HG03439 (cell line): ENCODE measurements at regions not wholly inside any gene's neighbourhood (a gene's known extent, or its start where the extent isn't known, plus 50 kb on each side); places are given as distances from the start of the nearest gene placed in this dataset.

Experiments used
- ATAC-seq: cut with Tn5 transposase; IDR thresholded peaks from one replicate; pipeline ENCODE4 v1.9.1; 2021; ENCODE audit warnings: mild to moderate bottlenecking, moderate library complexity; ENCODE audit not compliant: unreplicated experiment

DNA sequence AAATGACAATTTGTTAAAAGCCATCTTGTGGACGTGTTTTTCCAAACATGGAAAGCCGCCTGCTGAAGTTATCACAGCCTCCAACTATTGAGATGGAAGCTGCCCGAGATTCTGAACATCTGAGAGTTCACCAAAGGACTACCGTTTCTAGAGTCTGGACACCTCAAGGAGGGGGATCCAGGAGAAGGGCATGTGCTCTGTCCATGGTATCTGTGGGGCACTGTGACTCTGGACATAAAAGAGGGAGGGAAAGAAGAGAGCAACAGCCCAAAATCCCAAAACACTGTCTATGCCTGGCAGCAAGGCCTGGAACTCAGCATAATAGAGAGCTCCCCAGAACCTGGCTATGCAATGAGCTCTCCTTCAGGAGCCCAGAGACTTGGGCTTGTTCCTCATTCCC lies 319.9 kb downstream of the EN1 start:
- ATAC-seq: no peak

DNA sequence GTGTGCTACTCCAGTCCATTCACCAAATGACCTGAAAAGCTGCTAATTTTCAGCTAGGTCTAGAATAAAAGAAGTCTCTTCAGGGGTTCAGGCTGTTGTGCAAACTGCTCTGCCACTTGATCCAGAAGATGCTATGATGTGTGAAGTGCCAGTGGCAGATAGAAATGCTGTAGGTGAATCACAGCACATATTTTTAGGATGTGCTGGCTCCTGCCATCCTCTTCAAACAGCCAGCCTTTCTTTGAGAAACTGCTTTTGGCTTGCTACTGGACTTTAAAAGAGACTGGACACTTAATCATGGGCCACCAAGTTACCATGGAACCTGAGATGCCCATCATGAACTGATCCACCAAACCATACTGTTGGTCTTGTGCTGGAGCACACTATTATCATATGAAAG lies 322.1 kb downstream of the EN1 start:
- no peak for ATAC-seq

DNA sequence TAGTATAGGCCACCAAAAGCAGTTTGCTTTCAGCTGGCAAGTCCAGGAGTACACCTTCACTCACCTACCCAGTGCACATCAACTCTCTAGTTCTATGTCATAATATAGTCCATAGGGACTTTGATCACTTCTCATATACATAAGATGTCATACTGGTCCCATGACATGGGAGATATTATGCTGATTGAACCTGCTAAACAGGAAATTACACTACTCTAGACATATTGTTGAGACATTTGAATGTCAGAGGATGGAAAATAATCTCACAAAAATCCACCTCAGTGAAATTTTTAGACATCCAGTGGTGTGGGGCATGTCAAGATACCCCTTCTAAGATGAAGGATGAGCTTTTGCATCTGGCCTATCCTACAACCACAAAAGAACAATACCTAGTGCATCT lies 322.5 kb downstream of the EN1 start:
- ATAC-seq: no peak

DNA sequence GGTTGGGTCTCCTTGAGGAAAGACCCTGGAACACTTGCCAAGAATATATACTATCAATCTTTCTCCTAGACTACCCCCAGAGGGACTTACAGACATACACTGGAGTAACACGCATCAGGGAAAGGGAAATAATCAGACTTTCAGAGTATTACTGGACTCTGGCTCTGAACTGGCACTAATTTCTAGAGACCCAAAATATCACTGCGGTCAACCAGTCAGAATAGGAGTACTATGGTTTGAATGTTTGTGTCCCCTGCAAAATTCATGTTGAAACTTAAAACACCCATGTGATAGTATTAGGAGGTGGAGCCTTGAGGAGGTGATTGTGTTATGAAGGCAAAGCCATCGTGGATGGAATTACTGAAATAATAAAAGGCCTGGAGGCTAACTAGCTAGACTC lies 323.7 kb downstream of the EN1 start:
- ATAC-seq: no peak

DNA sequence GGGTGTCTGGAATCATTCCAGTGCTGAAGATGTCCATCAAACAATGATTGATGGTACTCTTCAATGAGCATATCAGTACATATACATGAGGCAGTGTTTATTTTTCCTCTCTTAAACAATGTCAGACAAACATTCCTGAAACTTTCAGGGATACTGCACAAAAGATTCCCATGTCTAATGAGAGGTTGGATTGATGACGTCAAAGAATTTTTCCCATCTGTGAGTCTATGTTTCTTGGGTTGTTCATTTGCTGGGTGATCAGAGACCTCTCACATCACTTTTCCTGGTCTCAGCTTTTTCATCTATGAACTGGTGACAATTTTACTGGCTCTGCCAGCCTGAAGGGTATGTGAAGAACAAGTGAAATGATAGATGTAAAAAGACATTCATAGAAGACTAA lies 325.5 kb downstream of the EN1 start:
- no peak for ATAC-seq

DNA sequence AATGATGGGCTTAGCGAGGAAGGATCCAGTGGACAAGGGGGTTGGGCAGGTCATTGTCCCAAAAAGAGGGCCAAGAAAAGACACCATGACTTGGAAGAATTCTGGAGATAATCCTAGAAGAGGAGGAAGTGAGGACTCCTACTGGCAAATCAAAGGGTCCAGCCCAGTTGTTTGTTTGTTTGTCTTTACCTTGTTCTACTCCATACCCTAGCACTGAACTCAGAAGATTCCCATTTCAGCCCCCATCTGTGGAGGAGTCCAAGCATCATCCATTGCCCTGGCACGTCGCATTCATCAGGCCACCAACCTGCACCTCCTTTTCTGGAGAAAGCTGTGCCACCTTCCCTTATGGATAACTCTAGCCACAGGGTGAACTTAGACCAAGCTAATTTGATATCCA lies 326.2 kb downstream of the EN1 start:
- no peak for ATAC-seq

DNA sequence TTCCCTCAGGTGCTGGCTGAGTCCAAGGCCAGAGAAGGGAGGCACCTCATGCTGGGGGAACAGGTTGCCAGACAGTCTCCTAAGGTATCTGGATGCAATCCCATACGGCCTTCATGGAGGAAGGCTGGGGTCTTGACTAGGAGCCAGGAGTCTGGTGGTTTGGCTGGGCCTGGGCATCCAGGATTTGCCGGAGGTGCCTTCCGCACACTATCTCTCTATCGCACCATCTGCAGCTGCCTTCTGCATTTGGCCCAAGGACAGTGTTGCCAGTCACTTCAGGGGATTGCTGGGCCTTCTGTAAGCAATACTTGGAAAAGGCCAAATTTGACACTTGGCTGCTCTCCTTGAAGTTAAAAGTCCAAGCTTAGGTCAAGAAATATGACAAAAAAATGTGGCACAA lies 327.2 kb downstream of the EN1 start:
- ATAC-seq: no peak

DNA sequence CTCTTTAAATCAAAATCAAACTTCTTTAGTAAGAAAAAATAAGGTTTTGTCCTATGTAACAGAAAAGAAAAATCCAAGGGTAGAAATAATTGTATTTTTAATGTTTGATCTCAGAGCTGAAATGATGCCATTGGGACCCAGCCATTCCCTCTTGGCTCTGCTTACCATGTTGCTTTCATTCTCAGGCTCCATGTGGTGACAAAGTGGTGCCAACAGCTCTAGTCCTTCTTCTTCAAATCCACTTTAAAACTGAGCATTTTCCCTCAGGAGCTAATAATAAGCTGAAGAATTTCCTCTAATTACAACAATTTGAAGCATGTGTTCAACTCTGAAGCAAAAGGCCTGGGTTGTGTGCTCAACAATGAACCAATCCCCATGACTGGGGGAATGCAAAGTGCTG lies 327.9 kb downstream of the EN1 start:
- ATAC-seq: no peak

DNA sequence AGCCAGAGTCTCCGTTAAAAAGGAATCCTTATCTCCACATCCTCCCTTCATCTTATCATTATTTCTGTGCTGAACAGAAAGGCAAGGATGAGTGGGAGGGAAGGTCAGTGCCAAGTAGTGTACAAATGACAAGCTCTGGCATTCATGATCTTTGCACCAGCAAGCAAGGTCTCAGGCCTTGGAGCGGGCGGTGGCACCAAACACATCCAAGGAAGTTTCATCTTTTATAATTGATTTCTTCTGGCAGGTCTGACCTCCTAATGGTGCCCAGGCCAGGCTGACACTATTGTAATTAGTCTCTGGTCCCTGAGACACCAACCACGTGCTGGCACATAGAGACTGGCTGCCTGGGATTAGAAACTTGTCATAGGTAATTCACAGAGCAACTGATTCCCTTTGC lies 336.6 kb downstream of the EN1 start:
- no peak for ATAC-seq

DNA sequence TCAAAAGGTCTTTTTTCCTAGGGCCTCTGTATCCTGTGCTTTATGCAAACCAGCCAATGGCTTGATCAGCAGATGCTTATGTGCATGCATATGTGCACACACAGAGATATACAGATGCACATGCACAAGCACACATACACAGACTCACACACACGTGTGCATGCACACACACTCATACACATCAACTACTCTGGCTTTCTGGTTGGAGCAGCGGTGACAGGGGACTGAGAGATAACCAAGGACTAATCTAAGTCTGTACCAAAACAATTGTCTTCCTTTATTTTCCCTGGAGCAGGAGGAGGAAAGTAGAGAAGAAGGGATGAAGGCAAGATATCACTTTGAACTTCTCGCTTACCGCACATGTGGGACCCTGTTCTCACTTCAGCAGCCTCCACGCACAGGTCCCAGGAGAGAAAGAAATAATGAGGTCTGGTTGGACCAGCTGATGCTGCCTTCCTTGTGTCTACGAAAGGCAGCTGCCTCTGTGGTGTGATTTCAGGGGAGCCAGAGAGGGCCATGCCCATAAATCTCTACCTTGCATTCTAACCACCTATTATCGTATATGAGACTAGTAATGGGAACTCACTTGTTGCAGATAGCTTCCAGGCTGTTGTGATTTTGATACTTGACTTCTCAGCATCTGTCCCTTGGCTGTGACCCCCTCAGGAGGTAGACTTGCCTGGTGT lies 338.0 kb downstream of the EN1 start:
- no peak for ATAC-seq

DNA sequence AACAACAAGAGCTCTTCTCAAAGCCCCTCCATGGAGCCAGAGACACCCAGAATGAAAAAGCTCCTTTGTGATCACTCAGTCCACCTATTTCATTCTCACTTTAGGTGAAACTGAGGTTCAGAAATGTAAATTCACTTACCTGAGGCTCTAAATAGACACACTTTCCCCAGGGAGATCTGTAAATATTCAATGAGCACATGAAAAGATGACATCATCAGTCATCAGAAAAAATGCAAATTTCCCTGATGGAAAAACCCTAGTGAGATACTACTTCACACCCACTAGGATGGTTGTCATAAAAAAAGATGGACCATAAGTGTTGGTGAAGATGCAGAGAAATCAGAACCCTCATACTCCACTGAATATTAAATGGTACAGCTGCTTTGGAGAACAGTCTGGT lies 339.2 kb downstream of the EN1 start:
- ATAC-seq: no peak

DNA sequence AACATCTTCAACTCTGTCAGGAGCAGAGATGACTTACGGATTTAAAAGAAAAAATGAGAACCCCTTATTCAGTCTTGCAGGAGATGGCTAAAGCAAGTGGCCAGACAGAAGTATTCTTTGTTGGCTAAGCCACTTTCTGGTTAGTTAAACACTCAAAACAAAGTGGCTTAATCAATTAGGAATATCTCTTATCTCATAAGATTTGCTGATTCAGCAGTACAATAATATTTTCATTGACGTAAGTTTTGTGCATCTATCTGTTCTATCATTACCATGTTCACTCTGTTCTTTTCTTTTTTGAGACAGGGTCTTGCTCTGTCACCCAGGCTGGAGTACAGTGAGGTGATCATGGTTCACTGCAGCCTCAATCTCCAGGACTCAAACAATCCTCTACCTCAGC lies 342.0 kb downstream of the EN1 start:
- no peak for ATAC-seq

DNA sequence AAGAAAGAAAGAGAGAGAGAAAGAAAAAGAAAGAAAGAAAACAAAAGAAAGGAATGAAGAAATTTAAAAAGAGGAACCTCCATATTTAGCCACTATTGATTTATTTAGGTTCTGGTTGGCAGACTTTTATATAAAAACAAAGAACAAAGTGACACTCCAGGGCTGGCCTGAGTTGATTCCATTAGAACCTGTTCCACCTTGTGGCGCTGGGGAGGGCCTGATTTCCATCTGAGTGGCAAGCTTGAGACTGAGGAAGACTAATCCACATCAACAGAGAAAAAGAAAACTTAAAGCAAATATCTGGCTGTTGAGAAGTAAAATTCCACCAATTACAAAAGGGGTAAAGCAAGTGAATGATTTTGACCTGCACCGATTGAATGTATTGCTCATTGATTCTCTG lies 345.3 kb downstream of the EN1 start:
- no peak for ATAC-seq

DNA sequence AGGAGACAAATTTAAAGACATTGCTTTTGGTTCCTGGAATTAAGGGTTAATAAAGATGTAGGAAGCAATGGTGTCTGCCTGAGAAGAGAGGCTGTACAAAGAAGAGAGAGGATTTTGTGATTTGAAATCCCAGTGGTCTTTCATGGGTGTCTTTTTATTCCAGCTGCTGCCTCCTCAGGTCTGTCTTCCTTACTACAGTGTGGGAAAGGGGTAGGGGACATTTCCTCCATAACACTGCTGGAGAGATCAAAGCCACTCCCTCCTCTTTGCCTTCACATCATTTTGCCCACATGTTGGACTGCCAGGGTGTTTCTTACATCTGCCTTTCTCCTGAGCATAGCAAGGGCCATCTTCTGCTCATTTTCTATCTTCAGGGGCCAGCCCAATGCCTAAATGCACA lies 348.5 kb downstream of the EN1 start:
- ATAC-seq: no peak

DNA sequence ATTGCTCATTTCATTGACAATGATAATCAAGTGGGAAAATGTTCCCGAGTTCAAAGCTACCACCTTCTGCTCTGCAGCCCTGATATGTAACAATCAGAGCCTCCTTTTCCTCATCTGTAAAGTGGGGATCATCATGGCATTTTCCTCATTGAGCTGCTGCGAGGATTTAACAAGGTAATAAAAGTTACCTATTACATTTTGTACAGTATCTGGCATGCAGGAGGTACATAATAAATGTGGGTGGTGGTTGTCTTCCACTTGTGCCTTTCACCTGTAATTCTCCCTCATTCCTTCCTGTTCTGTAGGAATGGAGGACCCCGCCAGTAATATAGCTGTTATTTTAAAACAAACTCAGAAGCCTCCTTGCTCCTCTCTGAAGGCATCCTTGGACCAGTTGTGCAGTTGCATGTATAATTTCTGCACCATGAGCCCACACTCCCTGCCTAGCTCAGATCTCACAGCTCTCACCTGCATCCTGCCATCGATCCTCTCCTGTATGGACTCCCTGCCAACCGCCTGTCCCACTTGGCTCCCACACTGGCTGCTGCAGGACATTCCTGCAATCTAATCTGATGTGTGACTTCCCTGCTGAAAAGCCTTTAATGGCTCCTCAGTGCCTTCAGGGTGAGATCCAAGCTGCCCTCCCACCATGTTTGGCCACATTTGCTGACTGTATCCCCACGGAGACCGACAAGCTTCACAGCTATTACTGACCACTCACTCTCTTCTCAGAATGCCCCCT lies 350.4 kb downstream of the EN1 start:
- ATAC-seq: no peak

DNA sequence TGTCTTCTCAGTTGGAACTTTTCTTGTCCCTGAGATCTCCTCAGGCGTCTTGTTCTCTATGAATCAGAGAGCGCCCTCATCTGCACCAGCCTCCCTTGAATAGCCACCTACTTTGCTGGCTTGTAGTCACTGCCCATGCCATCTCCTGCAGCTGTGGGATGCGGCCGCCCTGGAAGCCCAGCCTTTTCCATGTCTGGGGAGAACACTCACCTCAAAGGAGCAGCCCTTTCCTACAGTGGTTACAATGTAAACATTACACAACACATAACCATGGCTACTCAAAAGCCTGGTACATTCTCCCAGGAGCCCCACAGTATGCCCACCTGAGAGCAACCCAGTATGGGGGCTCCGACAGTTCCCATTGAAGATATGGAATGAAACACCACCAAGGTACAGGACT lies 351.0 kb downstream of the EN1 start:
- ATAC-seq: no peak

DNA sequence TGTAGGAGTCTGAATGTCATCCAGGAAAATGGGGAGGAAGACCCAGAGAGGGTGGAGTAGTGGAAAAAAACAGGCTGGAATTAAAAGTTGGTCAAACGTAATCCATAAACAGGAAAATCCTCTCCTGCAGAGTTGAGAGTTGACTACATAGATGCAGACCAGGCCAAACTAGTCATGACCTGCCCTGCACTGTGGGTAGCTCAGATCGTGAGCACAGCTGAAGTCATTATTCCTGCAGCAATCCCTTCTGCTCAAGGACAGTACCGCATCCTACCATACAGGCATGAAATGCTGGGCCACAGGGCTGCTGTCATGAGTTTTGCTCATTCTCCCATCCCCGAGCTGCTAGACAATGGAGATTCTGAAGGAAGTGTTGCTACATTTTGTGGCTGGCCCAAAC lies 352.2 kb downstream of the EN1 start:
- ATAC-seq: no peak

DNA sequence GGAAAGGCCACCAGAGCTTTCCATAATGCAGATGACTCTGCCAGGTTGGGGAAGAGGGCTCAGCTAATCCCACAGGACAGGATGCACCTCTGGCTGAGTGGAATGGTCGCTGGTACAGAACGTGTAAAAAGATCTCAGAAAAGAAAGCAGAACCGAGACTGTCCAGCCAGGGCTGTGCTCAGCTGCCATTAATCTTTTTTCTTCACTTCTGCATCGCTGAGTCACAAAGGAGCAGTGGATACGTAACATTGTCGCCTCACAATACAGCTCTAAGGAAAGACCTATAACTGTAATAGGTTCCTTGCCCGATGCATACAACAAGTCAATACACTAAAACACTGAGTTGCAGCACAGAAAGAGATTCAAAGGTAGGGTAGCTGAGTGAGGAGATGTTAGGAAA lies 354.2 kb downstream of the EN1 start:
- ATAC-seq: no peak

DNA sequence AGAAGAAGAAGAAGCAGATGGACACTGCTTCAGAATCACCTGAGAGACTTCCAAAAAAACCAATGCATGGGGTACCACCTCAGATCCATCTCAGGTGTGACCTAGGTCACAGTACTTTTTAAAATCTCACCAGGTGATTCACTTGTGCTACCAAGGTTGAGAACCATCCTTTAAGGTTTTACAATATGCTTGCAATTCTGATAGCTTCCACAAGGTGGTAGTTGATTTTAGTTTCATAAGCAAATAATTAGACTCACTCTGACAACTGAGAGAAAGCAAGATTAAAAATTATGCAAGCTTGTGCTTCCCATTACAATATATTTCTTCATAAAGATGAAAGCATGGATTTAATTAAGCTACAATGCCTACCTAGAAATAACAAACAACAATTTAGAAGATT lies 355.1 kb downstream of the EN1 start:
- ATAC-seq: no peak

DNA sequence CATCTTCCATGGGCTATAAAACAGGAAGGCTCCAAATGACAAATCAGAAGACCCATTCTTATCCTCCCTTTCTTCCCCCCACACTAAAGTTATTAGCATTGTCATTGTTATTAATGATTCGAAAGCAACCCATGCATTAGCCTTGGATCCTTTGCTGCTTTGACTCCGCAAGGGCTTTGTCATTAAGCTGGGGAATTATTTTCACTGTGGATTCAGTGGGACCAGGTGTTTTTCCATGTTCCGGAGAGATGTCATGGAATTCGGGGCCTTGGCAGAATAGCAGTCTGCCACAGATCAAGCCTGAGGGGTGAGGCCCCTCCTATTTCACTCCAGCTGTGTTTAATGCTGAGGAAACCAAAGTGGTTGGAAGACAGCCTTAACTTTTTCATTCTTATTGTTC lies 357.1 kb downstream of the EN1 start:
- ATAC-seq: no peak

DNA sequence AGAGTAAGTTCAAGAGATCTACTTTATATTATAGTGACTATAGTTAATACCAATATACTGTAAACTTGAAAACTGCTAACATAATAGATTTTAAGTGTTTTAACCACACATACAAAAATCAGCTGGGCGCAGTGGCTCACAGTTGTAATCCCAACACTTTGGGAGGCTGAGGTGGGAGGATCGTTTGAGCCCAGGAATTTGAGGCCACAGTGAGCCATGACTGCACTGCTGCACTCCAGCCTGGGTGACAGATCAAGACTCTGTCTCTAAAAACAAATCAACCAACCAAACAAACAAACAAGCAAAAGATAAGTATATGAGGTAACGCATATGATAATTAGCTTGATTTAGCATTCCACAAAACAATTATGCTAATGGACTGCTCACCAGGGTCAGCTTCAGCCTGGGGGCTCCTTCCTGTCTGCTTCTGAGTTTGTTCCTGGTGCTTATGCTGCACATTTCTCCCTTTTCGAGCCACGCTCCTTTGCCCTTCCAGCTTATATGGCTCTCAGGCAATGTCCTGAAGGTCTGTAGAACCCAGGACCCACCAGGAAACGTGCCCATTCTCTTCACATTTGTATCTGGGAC lies 357.6 kb downstream of the EN1 start:
- no peak for ATAC-seq

DNA sequence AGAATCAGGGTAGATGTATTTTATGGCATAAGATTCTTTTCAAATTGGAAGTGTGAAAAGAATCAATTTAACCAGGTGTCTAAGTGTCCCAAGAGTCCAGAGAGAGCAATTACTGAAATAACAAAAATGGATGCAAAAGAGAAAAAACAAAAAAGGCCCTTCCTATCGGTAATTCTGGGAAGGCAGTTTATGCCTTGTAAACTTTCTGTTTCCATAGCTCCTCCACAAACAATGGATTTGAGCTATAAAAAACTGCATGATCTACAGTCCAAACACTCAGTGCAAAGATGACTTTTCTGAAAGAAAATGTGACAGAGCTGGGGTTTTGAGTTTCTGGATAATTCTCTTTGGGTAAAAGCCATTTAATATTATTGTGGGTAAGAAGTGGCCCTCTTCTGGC lies 366.1 kb downstream of the EN1 start:
- ATAC-seq: no peak

DNA sequence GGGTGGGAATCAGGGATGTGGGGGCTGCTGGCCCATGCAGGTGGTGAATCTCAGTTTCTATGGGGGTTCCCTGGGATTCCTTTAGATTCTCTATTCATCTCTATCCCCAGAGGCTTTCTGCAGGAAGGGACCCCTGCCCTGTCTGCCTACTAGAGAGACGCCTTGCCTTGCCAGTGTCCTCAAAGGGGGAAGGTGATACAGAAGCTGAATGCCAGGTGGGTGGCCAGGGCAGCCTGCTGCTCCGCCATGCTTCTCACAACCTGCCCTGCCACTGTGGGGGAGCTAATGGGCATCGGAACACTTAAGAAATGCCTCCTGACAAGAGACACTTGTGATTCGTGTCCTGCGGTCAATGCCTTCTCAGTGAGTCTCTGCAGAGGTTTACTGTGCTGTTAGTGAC lies 368.4 kb downstream of the EN1 start:
- ATAC-seq: no peak
